SK-N-SH treated with all-trans-retinoic acid at 6 μM for 48 hours (cell line): ENCODE measurements at regions not wholly inside any gene's neighbourhood (a gene's known extent, or its start where the extent isn't known, plus 50 kb on each side); places are given as distances from the start of the nearest gene placed in this dataset.

Experiments used
- ARNTL ChIP-seq: fragments of 450-650 bp; formaldehyde crosslinking; IDR thresholded peaks from 2 replicates; pipeline ENCODE4 v1.5.0; 2020; ENCODE audit warnings: low read depth, mild to moderate bottlenecking, moderate library complexity, borderline replicate concordance
- BACH2 ChIP-seq: fragments of 250-450 bp; sonication (Bioruptor Pico); IDR thresholded peaks from 2 replicates; pipeline ENCODE4 v1.9.0; 2021; ENCODE audit warnings: mild to moderate bottlenecking, borderline replicate concordance
- CSDC2 ChIP-seq: fragments of 250-450 bp; sonication (Bioruptor Pico); IDR thresholded peaks from 2 replicates; pipeline ENCODE4 v1.5.0; 2020; ENCODE audit warnings: mild to moderate bottlenecking, moderate library complexity
- RARB ChIP-seq: fragments of 250-450 bp; sonication (Bioruptor Pico); IDR thresholded peaks from 2 replicates; pipeline ENCODE4 v1.8.0; 2021; ENCODE audit warnings: mild to moderate bottlenecking, moderate library complexity
- SNAI2 ChIP-seq: fragments of 250-450 bp; sonication (Bioruptor Pico); IDR thresholded peaks from 2 replicates; pipeline ENCODE4 v1.5.0; 2020; ENCODE audit warnings: mild to moderate bottlenecking, moderate library complexity
- ZFP30 ChIP-seq: fragments of 450-650 bp; formaldehyde crosslinking; IDR thresholded peaks from 2 replicates; pipeline ENCODE4 v1.5.0; 2022; ENCODE audit warnings: mild to moderate bottlenecking, moderate library complexity
- ZNF70 ChIP-seq: fragments of 450-650 bp; formaldehyde crosslinking; IDR thresholded peaks from 2 replicates; pipeline ENCODE4 v1.5.0; 2020; ENCODE audit warnings: mild to moderate bottlenecking, moderate library complexity
- TF ChIP-seq, protein P1 (sequence below): fragments of 250-450 bp; sonication (Bioruptor Pico); IDR thresholded peaks from 2 replicates; pipeline ENCODE4 v1.8.0; 2021; ENCODE audit warnings: low read depth, mild to moderate bottlenecking, moderate library complexity, borderline replicate concordance
- TF ChIP-seq, protein P2 (sequence below): fragments of 250-450 bp; sonication (Bioruptor Pico); IDR thresholded peaks from 2 replicates; pipeline ENCODE4 v1.5.1; 2020; ENCODE audit warnings: low read depth, mild to moderate bottlenecking, moderate library complexity

GRCh38 chr5:35282810-35283209 lies 52.5 kb upstream of the PRLR start:
- TF ChIP-seq RARB (CRISPR knock-in tag) (no peak), ZFP30 (CRISPR knock-in tag) (no peak), SNAI2 (CRISPR knock-in tag) (no peak), ARNTL (CRISPR knock-in tag) (no peak), ZNF70 (CRISPR knock-in tag) (no peak), BACH2 (CRISPR knock-in tag) (no peak), CSDC2 (CRISPR knock-in tag) (no peak)
- TF ChIP-seq, protein P1, sequence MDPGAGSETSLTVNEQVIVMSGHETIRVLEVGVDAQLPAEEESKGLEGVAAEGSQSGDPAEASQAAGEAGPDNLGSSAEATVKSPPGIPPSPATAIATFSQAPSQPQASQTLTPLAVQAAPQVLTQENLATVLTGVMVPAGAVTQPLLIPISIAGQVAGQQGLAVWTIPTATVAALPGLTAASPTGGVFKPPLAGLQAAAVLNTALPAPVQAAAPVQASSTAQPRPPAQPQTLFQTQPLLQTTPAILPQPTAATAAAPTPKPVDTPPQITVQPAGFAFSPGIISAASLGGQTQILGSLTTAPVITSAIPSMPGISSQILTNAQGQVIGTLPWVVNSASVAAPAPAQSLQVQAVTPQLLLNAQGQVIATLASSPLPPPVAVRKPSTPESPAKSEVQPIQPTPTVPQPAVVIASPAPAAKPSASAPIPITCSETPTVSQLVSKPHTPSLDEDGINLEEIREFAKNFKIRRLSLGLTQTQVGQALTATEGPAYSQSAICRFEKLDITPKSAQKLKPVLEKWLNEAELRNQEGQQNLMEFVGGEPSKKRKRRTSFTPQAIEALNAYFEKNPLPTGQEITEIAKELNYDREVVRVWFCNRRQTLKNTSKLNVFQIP (CRISPR knock-in tag): no peak
- TF ChIP-seq, protein P2, sequence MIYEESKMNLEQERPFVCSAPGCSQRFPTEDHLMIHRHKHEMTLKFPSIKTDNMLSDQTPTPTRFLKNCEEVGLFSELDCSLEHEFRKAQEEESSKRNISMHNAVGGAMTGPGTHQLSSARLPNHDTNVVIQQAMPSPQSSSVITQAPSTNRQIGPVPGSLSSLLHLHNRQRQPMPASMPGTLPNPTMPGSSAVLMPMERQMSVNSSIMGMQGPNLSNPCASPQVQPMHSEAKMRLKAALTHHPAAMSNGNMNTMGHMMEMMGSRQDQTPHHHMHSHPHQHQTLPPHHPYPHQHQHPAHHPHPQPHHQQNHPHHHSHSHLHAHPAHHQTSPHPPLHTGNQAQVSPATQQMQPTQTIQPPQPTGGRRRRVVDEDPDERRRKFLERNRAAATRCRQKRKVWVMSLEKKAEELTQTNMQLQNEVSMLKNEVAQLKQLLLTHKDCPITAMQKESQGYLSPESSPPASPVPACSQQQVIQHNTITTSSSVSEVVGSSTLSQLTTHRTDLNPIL: no peak
